Activated CD4-positive, alpha-beta T cell treated with anti-CD3 and anti-CD28 coated beads, Interleukin-2, amount 10 ng/mL, durations not matched to agents 7 days and 5 days (primary cell): ENCODE measurements at regions not wholly inside any gene's neighbourhood (a gene's known extent, or its start where the extent isn't known, plus 50 kb on each side); places are given as distances from the start of the nearest gene placed in this dataset.

ENCODE experiments used
- CTCF ChIA-PET: fragments of 350-600 bp; sonication (Branson Sonifier 250); formaldehyde crosslinking; loops from one replicate; lab custom pipeline; 2021; ENCODE audit warnings: antibody characterized with exemption; lab: Charles Lee
- POLR2A ChIA-PET: fragments of 350-600 bp; sonication (Branson Sonifier 250); formaldehyde crosslinking; loops from one replicate; lab custom pipeline; 2021; ENCODE audit warnings: antibody characterized with exemption; lab: Charles Lee
- DNase-seq: peaks from one replicate; pipeline ENCODE4 v3.0.0-alpha.2; 2020
- H3K27ac Mint-ChIP-seq: one replicate; pipeline ENCODE4 v1.8.0; 2021; ENCODE audit warnings: mild to moderate bottlenecking, moderate library complexity, mixed read lengths
- H3K27me3 Mint-ChIP-seq: one replicate; pipeline ENCODE4 v1.8.0; 2021; ENCODE audit warnings: mixed read lengths
- H3K36me3 Mint-ChIP-seq: one replicate; pipeline ENCODE4 v1.8.0; 2021; ENCODE audit warnings: low read depth, mixed read lengths
- H3K4me1 Mint-ChIP-seq: one replicate; pipeline ENCODE4 v1.8.0; 2021; ENCODE audit warnings: mixed read lengths
- H3K4me3 Mint-ChIP-seq: one replicate; pipeline ENCODE4 v1.8.0; 2021; ENCODE audit warnings: mild to moderate bottlenecking, moderate library complexity, mixed read lengths
- H3K9me3 Mint-ChIP-seq: one replicate; pipeline ENCODE4 v1.8.0; 2021; ENCODE audit warnings: mixed read lengths

- DNase-seq, result no peak
- Mint-ChIP-seq H3K27ac (no peak overlapping the region), H3K27me3 (peaks cover 7% of the 10 kb centered on the region), H3K9me3 (no peaks in the 10 kb centered on the region), H3K4me3 (no peak overlapping the region), H3K36me3 (no peaks in the 10 kb centered on the region), H3K4me1 (no peaks in the 10 kb centered on the region)
- ChIA-PET POLR2A (no interaction called here), CTCF (no interaction called here)
Measured at GRCh38 chr16:77558786-77559185, 124.0 kb upstream of the ADAMTS18 start.

- no peak for DNase-seq
- no peaks in the 10 kb centered on the region for H3K9me3 Mint-ChIP-seq
- no peaks in the 10 kb centered on the region for H3K36me3 Mint-ChIP-seq
- H3K4me3 Mint-ChIP-seq, result no peak overlapping the region
- H3K27ac Mint-ChIP-seq, result no peak overlapping the region
- no peaks in the 10 kb centered on the region for H3K4me1 Mint-ChIP-seq
- CTCF ChIA-PET, result no interaction called here
- POLR2A ChIA-PET, result no interaction called here
- H3K27me3 Mint-ChIP-seq, result peaks cover 2% of the 10 kb centered on the region
Measured at GRCh38 chr16:77562497-77562896, 127.7 kb upstream of the ADAMTS18 start.

GRCh38 chr16:77564791-77565390, 130.1 kb upstream of the ADAMTS18 start:
- DNase-seq, result no peak
- Mint-ChIP-seq H3K4me1 (no peaks in the 10 kb centered on the region), H3K36me3 (no peaks in the 10 kb centered on the region), H3K4me3 (no peak overlapping the region), H3K9me3 (no peaks in the 10 kb centered on the region), H3K27ac (no peak overlapping the region), H3K27me3 (peaks cover 2% of the 10 kb centered on the region)
- POLR2A ChIA-PET, result no interaction called here
- CTCF ChIA-PET, result interaction anchor here (1.1 kb wide), 1 partner anchor 11 kb away, joined by 3 read pairs; no protein-coding TSS in a partner anchor

- POLR2A ChIA-PET, result no interaction called here
- no peaks in the 10 kb centered on the region for H3K4me1 Mint-ChIP-seq
- no peak overlapping the region for H3K27ac Mint-ChIP-seq
- no peaks in the 10 kb centered on the region for H3K36me3 Mint-ChIP-seq
- peaks cover 8% of the 10 kb centered on the region for H3K27me3 Mint-ChIP-seq
- no peaks in the 10 kb centered on the region for H3K9me3 Mint-ChIP-seq
- H3K4me3 Mint-ChIP-seq, result no peak overlapping the region
- CTCF ChIA-PET, result interaction anchor here (0.7 kb wide), 1 partner anchor 278 kb away, joined by 3 read pairs; no protein-coding TSS in a partner anchor
- no peak for DNase-seq
Measured at GRCh38 chr16:77569406-77569805, 134.6 kb upstream of the ADAMTS18 start.

GRCh38 chr16:77570574-77570973, 135.7 kb upstream of the ADAMTS18 start:
- Mint-ChIP-seq H3K27ac (no peak overlapping the region), H3K36me3 (no peaks in the 10 kb centered on the region), H3K27me3 (peaks cover 8% of the 10 kb centered on the region), H3K4me1 (no peaks in the 10 kb centered on the region), H3K4me3 (no peak overlapping the region), H3K9me3 (no peaks in the 10 kb centered on the region)
- POLR2A ChIA-PET, result no interaction called here
- CTCF ChIA-PET, result no interaction called here
- no peak for DNase-seq

- DNase-seq, result no peak
- Mint-ChIP-seq H3K27me3 (peaks cover 8% of the 10 kb centered on the region), H3K4me3 (no peak overlapping the region), H3K36me3 (no peaks in the 10 kb centered on the region), H3K9me3 (no peaks in the 10 kb centered on the region), H3K4me1 (no peaks in the 10 kb centered on the region), H3K27ac (peak overlapping the region; percentile 31)
- CTCF ChIA-PET, result interaction anchor here (0.5 kb wide), 1 partner anchor 130 kb away, joined by 5 read pairs; no protein-coding TSS in a partner anchor
- POLR2A ChIA-PET, result interaction anchor here (0.7 kb wide), 1 partner anchor 353 kb away, joined by 4 read pairs; no protein-coding TSS in a partner anchor
Measured at GRCh38 chr16:77571115-77571862, 136.5 kb upstream of the ADAMTS18 start.

GRCh38 chr16:77574867-77575624, 140.2 kb upstream of the ADAMTS18 start:
- peaks cover 8% of the 10 kb centered on the region for H3K27me3 Mint-ChIP-seq
- no peak overlapping the region for H3K27ac Mint-ChIP-seq
- no peaks in the 10 kb centered on the region for H3K9me3 Mint-ChIP-seq
- no peaks in the 10 kb centered on the region for H3K36me3 Mint-ChIP-seq
- no peak overlapping the region for H3K4me3 Mint-ChIP-seq
- no peak for DNase-seq
- CTCF ChIA-PET, result no interaction called here
- no peaks in the 10 kb centered on the region for H3K4me1 Mint-ChIP-seq
- POLR2A ChIA-PET, result no interaction called here

GRCh38 chr16:77579351-77579891, 142.9 kb upstream of the NUDT7 start:
- H3K4me3 Mint-ChIP-seq, result no peak overlapping the region
- ChIA-PET POLR2A (no interaction called here), CTCF (interaction anchor here (0.6 to 1.3 kb wide), 2 partner anchors 9 to 343 kb away, joined by 3 read pairs; no protein-coding TSS in a partner anchor)
- no peaks in the 10 kb centered on the region for H3K9me3 Mint-ChIP-seq
- DNase-seq, result no peak
- no peak overlapping the region for H3K27ac Mint-ChIP-seq
- no peaks in the 10 kb centered on the region for H3K4me1 Mint-ChIP-seq
- H3K27me3 Mint-ChIP-seq, result peaks cover 3% of the 10 kb centered on the region
- no peaks in the 10 kb centered on the region for H3K36me3 Mint-ChIP-seq

GRCh38 chr16:77581706-77582105, 140.6 kb upstream of the NUDT7 start:
- no peak for DNase-seq
- H3K36me3 Mint-ChIP-seq, result no peaks in the 10 kb centered on the region
- H3K27me3 Mint-ChIP-seq, result peaks cover 9% of the 10 kb centered on the region
- no peak overlapping the region for H3K4me3 Mint-ChIP-seq
- CTCF ChIA-PET, result interaction anchor here (0.6 to 1.8 kb wide), 3 partner anchors 19 to 348 kb away, joined by 3 to 4 read pairs (median 3); no protein-coding TSS in a partner anchor
- H3K4me1 Mint-ChIP-seq, result no peaks in the 10 kb centered on the region
- no peak overlapping the region for H3K27ac Mint-ChIP-seq
- POLR2A ChIA-PET, result no interaction called here
- no peaks in the 10 kb centered on the region for H3K9me3 Mint-ChIP-seq

- Mint-ChIP-seq H3K36me3 (no peaks in the 10 kb centered on the region), H3K27ac (no peak overlapping the region), H3K27me3 (peaks cover 9% of the 10 kb centered on the region), H3K4me3 (no peak overlapping the region), H3K4me1 (no peaks in the 10 kb centered on the region), H3K9me3 (no peaks in the 10 kb centered on the region)
- POLR2A ChIA-PET, result no interaction called here
- CTCF ChIA-PET, result interaction anchor here (1.1 to 1.7 kb wide), 2 partner anchors 348 to 354 kb away, joined by 3 to 5 read pairs; no protein-coding TSS in a partner anchor
- DNase-seq, result peak; percentile 54
Measured at GRCh38 chr16:77584205-77584859, 138.0 kb upstream of the NUDT7 start.

- H3K4me1 Mint-ChIP-seq, result no peaks in the 10 kb centered on the region
- H3K27ac Mint-ChIP-seq, result no peak overlapping the region
- no peak for DNase-seq
- H3K36me3 Mint-ChIP-seq, result no peaks in the 10 kb centered on the region
- H3K9me3 Mint-ChIP-seq, result no peaks in the 10 kb centered on the region
- peaks cover 9% of the 10 kb centered on the region for H3K27me3 Mint-ChIP-seq
- ChIA-PET CTCF (interaction anchor here (0.5 to 1.7 kb wide), 3 partner anchors 49 to 500 kb away, joined by 3 to 5 read pairs (median 4); no protein-coding TSS in a partner anchor), POLR2A (no interaction called here)
- H3K4me3 Mint-ChIP-seq, result no peak overlapping the region
Measured at GRCh38 chr16:77585379-77586251, 136.7 kb upstream of the NUDT7 start.
